HG03135 (cell line): ENCODE measurements at regions not wholly inside any gene's neighbourhood (a gene's known extent, or its start where the extent isn't known, plus 50 kb on each side); places are given as distances from the start of the nearest gene placed in this dataset.

Experiments used
- ATAC-seq: cut with Tn5 transposase; IDR thresholded peaks from one replicate; pipeline ENCODE4 v1.9.1; 2021; ENCODE audit warnings: mild to moderate bottlenecking, moderate library complexity; ENCODE audit not compliant: unreplicated experiment

- ATAC-seq = no peak
Observed at GRCh38 chr11:112831969-112832766, 129.1 kb upstream of the NCAM1 start.

DNA sequence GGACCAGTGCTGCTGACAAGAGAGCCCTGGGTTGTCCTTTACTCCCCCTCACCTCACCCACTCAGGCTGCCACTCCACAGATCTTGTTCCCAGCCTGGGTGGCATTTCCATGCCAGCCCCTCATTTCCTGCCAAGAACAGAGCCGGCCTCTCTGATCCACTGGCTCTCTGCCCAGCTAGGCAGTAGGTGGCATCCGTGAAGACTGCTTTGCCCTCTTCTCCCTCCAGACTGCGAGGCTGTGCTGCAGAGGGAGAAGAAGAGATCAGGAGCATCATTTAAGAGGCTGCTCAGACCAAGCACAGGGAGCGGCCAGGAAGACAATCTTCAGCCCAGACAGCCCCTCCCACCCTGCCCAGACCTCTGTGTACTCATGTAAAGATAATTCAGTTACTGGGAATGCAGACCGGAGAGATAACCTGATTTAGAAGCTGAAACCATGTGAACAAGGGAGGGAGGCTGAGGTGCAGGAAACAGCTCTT lies 126.9 kb upstream of the NCAM1 start:
- no peak for ATAC-seq

GRCh38 chr11:112835591-112836255 lies 125.5 kb upstream of the NCAM1 start:
- no peak for ATAC-seq

DNA sequence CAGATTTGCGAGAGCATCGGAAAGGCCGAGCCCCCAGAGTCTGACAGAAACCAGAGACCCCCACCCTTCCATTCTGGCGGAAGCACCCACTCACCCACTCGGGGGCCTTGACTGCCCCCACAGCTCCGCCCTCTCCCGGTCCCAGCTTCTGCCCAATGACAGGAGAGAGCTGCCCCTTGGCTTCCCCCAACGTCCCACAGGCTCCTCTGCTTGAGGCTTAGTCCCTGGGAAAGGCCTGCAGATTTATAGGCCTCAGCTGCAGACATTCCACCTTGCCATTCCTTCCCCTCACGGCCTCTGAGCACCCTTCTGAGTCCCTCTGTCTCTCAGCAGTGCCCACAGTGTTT lies 125.0 kb upstream of the NCAM1 start:
- ATAC-seq = no peak

GRCh38 chr11:112837162-112837826 lies 123.9 kb upstream of the NCAM1 start:
- no peak for ATAC-seq

GRCh38 chr11:112839051-112839450 lies 122.2 kb upstream of the NCAM1 start:
- ATAC-seq = no peak

DNA sequence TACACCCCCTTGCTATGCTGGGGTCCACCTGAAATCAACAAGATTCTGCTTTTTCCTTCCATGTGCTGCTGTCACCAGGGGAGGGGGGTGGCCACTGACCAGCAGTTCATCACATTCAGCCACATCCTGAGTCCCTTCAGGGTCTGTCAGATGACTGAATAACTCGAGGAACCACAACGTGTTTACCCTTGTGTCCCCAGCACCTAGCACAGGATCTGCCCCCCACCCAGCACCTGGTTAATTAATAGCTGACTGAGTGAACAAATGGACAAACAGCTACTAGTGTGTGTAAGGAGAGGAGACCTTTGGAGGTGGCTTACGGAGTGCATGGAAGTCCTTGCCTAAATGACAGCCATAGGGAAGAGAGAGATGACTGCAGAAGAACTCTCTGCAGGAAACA lies 119.5 kb upstream of the NCAM1 start:
- ATAC-seq = no peak

- ATAC-seq = no peak
Observed at GRCh38 chr11:112842151-112842550, 119.1 kb upstream of the NCAM1 start.

GRCh38 chr11:112844517-112844916 lies 116.7 kb upstream of the NCAM1 start:
- no peak for ATAC-seq

- no peak for ATAC-seq
Observed at GRCh38 chr11:112847568-112847967, 113.7 kb upstream of the NCAM1 start.

- no peak for ATAC-seq
Observed at GRCh38 chr11:112852143-112852866, 108.9 kb upstream of the NCAM1 start.

DNA sequence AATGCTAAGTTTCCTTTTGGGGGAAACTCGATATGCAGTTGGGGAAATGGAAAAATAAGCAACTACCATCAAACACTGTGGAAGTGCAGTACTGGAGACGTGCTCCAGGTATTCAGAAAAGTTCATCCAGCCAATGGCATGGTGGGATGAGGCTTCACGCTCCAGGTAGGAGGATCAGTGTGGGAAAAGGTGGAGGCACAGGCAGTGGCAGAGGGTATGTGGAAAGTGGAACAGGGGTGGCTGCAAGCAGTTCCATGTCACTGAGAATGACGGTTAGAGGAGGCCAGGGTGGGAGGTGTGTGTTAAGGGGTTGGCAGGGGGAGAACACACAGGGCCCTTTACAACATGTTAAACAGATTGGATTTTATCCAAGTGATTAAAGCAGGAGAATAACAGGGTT lies 105.1 kb upstream of the NCAM1 start:
- ATAC-seq = no peak

GRCh38 chr11:112856591-112856990 lies 104.6 kb upstream of the NCAM1 start:
- ATAC-seq = no peak

DNA sequence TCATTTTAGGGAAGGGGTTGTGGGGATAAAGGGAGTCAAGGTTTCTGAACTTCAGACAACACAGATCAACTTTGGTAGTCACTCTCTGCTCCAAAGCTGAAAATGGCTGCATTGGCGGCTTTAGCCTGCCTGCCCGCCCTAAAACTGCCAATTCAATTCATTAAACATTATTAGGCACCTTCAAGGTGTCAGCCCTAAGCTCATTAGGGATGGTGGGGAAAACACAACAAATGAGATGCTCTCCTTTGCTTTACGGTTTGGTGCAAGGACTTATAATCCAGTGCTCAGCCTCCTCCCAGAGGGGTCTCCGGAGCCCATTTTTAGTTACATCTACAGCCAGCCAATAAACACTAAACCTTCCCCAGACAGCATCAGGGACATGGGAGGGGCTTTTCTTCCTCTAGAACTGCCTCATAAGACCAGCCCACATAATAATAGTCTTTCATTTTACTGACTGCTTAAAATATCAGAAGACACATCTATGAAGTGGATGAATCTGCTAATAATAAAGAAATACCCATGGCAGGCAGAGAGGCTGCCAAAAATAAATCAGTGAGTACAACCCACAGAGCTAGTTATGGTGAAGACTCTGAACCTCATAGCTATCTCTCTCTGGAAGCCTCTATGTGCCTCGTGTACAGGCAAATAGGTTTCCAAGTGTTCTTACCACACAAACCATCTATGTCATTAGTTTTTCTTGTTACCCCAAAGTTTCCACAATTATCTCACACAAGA lies 102.8 kb upstream of the NCAM1 start:
- no peak for ATAC-seq

GRCh38 chr11:112859787-112860186 lies 101.4 kb upstream of the NCAM1 start:
- ATAC-seq = no peak

DNA sequence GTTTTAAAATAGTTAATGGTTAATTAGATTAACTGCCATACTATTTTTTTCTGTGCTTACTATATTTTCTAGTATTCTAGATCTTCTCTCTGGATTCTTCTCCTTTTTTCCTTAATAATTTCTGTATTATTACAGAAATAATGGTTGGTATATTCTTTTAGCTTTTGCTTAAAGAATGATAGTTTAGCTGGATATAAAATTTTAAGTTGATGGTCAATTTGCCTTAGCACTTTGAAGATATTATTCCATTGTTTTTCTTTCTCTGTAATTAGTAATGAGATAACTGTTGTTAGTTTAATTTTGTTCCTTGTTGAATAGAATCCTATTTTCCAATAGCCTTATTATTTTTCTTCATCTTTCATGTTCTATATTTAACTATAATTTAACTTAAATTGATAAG lies 99.9 kb upstream of the NCAM1 start:
- ATAC-seq = no peak

DNA sequence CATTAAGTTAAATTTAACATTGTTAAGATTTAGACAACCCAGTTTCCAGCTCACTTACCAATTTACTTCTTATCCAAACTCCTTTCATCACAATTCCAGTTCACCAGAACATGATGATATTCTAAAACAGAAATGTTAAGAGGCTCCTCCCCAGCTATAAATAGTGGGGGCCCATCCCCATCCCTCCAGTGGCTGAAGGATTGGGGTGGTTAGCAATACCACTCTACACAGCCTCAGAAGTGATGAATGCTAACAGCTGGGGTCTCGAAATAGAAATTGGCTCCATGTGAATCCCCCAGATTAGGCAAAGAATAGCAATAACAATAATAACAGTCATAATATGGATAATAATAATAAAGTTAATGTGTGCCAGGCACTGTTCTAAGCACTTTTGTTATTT lies 97.9 kb upstream of the NCAM1 start:
- ATAC-seq = no peak

DNA sequence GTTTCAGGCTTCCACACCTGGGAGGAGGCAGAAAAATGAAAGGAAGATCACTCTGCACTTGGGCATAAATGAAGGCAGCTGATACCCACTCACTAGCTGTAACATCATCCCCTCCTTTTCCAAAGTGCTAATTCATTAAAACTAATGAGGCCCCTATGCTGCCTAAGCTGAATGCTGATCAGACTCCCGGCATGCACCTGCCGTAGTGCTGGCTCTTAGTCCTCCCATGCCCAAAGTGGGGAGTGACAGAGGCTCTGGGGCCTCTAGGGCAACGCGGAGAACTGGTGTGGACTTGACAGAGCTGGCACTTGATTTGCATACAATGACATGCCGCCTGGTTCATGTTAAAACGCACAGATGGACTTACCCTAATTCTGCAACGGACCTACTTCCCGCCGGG lies 96.5 kb upstream of the NCAM1 start:
- no peak for ATAC-seq

- ATAC-seq = no peak
Observed at GRCh38 chr11:112871909-112872500, 89.2 kb upstream of the NCAM1 start.

GRCh38 chr11:112874980-112875379 lies 86.2 kb upstream of the NCAM1 start:
- no peak for ATAC-seq
